IPS-NIHi7 (cell line): ENCODE measurements at regions not wholly inside any gene's neighbourhood (a gene's known extent, or its start where the extent isn't known, plus 50 kb on each side); places are given as distances from the start of the nearest gene placed in this dataset.
"Not testable (repeated sequence)": the region's sequence is repeated elsewhere in the genome, so short reads cannot be mapped to it uniquely, and the experiment has no call there.

Experiments
- DNase-seq: peaks from one replicate; pipeline ENCODE4 v3.0.0; 2012; ENCODE audit warnings: mixed read lengths; ENCODE audit errors: extremely low spot score

DNA sequence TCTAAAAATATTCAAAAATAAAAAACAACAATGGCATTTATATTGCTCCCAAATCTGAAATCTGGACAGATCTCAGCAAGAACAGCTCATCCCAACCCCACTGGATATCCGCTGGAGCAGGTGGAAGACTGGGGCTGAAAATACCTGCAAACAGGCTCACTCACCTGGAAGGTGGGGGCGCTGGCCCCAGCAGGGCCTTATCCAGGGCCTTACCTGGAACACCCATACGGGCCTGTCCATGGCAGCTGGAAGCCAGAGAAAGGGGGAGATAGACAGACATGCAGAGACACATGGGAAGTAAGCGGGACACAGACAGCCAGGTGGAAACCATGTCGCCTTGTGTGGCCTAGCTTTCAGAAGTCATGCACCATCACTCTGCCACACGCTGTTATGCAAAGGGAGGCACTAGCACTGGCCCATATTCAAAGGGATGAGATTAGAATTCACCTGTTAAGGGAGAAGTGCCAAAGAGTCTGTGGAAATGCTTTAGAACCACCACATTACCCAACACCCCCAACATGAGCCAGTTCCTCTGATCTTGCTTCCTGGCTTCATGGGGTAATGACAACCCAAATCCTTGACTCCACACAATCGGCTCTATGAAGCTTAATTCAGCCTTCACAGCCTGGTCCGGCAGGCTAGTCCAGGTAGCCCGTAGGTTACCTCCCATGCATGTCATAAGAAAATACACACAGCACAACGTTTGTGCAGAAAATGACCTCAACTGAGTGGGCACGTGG, 99.0 kb upstream of the CDYL start:
- DNase-seq, result no peak

DNA sequence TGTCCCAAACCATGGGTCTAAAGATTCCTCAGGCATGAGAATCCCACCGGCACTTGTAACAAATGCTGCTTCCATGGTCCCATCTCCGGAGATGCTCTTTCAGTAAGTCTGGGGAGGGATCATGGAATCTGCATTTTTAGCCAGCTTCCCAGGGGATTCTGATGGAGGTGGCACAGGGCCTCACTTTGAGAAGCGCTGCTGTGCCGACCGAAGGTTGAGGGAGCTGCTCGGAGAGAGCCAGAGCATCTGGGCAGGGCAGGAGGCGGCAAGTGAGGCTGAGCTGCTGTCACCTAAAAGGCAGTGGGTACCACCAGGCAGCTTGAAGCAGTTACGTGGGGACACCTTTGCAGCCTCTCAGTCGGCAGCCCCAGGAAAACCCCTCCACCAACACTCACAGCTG, 100.2 kb upstream of the CDYL start:
- peak; percentile 10 for DNase-seq

DNA sequence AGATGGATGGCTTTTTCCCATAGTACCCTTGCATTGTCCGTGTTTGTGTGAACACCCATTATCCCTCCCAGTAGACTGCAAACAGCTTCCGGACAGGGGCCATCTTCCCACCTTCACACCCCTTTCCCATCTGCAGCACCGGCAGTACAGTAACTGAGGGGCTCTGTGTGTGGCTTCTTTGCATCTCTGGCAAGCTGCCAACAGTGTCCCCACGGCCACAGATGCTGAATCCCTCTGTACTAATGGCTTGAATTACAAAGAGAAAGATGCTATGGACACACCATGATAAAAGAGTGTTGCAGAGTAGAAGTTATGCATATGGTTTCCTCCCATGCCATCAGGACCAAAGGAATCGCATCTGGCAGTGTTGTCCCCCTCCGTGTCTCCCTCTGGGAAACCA, 101.1 kb upstream of the CDYL start:
- DNase-seq, result no peak

DNA sequence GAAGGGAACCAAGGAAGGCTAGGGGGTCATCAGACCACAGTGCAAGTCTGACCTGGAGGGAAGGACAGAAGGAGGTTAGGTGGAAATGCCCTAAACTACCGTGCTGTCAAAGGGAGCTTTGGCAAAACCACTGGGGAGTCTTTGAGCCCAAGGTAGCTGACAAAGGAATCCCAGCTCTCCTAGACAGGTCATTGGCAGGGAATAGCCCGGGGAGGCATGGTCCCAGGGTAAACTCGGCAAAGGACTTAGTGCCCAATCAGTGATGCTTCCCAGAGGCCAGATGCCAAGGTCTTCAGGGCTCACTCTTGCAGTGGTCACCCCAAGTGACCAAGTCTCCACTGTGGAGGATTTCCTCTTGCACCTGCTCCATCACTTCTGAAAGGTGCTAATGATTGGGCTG, 102.3 kb upstream of the CDYL start:
- no peak for DNase-seq

DNA sequence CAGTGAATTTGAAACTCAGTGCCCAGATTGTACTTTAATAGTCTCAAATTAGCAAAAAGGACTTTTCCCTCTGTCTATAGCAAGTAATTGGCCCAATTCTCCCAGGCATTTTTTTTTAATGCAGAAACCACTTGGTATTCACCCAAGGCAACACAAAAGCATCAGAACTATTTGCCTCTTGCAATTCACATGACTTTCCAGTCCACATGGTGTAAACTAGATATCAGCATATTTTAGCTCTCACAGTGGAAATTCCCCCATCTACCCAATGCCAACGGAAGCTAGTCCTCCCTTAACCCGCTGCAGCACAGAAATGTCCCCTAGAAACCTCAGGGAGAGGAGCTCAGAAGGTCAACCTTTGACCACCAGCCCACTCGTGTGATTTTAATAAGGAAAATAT, 103.4 kb upstream of the CDYL start:
- DNase-seq, result no peak

DNA sequence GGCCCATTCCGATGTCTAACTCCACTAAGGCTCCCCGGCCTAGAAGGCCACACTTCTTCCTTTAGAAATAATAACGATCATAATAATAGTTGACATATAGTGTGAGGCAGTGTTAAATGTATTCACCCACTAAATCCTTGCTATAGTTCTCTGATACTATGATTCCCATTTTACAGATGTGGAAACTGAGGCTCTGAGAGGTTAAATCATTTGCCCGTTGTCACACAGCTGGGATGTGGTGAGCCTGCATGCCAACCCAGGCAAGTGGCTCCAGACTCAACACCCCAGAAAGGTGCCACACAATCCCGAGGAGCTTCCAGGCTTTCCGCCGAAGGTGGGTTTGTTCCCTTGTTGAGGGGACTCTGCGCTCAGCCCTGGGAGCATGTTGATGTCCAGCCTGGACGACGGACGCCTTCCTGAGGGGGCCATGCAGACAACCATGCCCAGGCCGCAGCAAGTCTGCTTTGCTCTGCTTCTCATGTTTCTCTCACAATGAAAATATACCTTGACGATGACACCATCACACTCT, 104.6 kb upstream of the CDYL start:
- no peak for DNase-seq

DNA sequence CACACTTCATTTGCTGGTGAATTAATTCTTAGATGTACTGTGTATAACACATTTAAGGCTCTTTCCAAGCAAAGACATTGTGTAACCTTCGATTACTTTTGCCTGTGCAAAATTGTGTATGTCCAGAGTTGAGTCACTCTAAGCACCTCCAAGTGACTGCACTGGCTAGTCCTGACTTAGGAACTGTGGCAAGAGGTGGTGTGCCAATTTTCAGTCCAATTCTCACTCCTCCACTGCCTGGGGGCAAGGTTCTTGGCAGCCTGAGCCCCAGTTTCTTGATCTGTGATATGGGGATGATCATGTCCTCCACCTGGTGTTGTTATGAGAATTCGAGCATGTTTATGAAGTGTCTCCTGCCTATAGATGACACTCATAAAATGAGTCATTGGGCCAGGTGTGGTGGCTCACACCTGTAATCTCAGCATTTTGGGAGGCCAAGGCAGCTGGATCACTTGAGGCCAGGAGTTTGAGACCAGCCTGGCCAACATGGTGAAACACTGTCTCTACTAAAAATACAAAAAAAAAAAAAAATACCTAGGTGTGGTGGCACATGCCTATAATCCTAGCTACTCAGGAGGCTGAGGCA, 105.3 kb upstream of the CDYL start:
- DNase-seq, result no peak

DNA sequence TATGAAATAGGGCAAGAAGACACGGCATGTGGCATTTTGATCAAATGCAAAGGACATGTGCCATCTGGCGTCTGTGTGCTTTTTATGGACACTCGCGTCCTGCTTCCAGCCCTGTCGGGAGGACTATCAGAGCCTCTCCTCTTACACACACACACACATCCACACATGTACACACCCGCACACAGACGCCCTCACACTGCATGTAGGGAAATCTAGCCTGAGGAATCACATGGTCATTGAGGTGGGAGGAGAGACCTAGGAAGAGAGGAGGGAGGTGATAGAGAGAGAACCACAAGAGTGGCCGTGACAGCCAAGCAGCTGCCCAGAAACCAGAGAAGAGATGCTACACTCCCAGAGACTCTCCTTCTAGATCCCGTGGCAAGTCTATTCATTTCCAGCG, 105.9 kb upstream of the CDYL start:
- no peak for DNase-seq

DNA sequence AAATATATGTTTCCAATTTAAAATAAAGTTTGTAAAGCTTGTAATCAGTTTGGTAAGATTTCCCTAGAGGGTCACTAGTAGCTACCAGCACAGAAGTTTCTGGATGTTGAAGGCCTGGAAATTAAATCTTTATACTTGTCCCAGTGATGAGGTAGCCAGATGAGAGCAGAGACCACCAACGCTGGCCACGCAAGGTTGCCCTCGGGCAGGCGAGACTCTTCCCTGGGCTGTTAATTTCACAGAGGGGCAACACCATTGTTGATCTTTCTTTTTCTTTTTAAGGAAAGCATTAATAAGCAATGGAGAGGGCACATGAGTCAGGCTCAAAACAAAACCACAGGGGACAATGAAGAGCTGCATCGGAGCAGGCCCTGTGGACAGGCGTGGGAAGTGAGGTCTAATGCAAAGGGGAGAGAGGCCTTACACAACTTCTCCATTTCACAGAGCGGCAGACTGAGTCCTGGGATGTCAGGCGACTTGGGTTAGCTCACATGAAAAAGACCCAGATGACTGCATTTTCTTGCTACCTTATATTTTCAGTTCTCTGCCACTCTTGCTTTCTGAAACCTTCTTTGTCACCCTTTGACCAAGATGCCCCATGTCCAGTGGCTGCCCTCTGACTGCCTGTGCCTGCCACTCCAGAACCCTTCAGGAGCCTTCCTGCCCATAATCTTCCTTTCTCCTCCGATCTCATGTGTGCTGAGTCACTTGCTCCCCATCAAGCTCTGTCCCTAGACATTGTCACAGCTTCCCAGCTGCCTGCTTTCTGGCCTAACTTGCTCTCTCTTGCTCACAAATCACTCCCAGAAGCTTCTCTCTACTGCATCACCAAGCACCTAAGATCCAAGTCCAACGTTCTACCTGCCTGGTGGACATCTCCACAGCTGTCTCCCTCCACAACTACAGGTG, 107.7 kb upstream of the CDYL start:
- DNase-seq, result no peak

DNA sequence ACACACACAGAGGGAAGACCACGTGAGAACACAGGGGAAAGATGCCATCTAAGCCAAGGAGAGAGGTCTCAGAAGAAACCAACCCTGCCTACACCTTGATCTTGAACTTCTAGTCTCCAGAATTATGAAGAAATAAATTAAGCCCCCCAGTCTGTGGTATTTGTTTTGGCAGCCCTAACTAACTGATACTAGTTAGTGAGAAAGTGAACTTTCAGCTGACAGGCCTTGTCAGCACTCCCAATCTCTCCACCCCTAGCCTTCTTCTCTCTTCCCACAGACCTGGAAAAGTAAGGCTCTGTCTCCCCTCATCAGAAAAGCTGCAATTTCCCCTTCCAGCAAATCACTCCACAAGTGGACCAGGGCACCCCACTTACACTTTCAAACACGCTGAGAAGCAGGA, 108.6 kb upstream of the CDYL start:
- DNase-seq, result no peak

DNA sequence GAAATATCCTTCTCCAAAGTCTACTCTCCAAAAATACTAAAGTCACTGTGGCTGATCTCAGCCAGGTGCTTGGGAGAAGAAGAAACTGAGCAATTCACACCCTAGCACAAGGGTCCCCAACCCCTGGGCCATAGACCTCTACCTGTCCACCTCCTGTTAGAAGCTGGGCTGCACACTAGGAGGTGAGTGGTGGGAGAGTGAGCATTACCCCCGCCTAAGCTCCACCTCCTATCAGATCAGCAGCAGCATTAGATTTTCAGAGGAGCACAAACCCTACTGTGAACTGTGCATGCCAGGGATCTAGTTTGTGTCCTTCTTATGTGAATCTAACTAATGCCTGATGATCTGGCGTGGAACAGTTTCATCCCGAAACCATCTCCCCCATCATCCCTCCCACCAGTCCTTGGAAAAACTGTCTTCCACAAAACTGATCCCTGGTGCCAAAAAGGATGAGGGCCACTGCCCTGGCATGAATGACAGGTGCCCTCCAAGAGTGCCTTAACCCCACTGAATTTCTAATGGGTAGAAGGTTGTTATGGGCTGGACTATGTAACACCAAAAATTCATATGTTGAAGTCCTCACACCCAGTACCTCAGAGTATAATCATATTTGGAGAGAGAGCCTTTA, 109.2 kb upstream of the CDYL start:
- no peak for DNase-seq

DNA sequence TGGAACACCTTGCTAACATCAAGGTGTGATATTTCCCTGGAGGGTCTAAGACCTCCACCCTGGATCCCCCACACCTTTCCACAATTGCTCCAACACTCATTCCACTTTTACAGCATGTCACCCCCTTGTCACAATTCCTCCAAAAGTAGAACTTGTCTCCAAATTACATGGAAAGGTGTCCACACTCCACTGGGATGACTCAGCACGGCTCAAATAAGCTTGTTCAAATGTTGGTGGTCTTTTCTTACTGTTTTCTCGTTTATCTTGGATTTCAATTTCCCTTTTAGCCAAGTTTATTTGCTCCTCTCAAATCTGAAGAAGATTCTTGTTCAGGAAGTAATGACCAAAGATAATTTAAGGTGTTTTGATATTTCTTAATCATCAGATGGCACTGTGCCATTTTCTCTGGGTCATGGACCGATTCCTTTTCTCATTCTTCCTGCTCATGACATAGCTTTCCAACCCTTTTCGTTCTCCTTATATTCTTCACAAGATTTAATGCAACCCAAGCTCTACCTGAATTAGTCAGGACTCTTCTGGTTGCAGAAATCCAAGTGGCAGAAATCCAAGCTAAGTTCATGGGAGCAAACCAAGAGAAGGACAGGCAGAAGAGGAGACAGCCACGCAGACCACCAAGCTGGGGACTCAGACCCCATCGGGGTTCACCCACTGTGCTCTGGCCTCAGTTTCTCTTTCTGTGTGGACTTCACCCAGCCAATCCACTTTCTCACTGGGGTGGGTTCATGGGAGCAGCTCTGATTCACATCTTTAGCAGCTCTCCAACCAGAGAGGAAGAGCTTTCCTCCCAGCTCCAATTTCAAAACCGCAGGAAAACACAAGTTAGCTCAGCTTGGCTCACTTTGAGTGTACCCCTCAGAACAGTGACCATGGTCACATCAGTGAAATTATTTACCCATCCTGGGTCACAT, 110.5 kb upstream of the CDYL start:
- no peak for DNase-seq

DNA sequence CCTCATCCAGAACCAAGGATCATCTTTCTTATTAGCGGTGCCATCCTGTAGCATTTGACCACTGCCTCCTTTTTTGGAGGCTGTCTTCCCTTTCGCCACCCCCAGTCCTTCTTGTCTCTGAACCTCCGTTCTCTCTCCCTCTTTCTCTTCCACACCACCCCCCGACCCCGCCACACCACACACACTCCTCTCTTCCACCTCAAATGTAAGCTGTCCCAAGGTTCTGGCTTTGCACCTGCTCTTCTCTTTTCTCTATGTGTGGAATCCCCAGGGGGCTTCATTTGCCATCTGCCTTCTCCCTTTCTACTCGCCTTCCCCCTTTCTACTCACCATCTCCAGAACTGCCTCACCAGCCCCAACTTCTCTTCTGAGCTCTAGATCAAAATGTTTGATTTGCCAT, 111.3 kb upstream of the CDYL start:
- DNase-seq, result no peak

DNA sequence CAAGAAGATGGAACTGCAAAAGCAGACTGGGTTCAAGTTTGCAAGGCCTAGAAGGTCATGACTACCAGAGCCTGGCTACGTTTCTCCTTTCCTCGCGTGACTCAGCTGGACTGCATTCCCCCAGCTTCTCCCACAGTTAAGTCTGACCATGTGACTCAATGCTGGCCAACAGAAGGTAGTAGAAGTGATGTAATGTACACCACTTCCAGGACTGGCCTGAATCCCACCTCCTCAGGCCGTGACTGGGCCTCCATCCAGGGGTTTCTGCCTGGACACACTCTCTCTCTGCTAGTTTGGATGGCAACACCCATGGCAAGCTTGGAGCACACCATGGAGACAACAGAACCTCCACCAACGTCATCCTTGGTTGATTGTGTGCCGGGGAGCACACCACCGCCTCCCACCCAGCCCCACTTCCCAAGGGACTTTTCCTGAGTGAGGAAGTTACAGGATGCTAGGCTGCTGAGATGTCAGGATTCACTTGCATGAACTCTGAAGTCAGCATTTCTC, 112.0 kb upstream of the CDYL start:
- DNase-seq, result no peak

DNA sequence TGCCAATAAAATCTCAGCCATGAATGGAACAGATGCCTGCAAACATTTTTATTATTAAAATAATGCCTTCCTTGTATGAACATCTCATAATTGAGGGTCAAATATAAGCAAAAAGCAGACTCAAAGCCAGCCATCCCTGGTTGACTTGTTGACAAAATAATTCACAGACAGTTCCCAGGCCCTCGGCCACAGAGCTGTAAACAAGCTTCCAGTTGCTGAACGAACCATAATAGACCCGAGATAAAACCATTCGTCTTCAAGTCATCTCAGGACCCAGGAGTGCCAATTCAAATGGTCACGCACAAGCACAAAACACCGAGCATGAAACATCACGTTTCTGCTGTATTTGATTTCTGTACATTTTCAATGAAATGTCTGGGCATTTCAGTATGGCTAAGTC, 113.3 kb upstream of the CDYL start:
- no peak for DNase-seq

DNA sequence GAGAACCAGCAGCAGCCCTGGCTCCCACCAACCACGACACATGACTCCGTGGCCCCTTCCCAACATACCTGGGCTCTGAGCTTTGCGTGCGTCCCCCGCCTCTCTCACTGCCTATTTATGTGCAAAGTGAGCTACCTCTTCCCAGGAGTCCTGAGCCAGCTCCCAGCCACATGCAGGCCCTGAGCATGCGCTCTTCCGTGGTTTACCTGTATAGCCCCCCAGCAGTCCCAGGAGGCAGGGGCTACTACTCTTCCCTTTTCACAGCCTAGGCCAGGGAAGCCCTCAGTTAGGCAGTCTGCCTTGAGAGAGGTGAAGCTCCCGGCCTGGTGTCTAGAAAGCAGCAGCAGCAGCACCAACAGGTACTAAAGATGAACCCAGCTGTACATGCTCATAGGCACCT, 114.8 kb upstream of the CDYL start:
- no peak for DNase-seq

DNA sequence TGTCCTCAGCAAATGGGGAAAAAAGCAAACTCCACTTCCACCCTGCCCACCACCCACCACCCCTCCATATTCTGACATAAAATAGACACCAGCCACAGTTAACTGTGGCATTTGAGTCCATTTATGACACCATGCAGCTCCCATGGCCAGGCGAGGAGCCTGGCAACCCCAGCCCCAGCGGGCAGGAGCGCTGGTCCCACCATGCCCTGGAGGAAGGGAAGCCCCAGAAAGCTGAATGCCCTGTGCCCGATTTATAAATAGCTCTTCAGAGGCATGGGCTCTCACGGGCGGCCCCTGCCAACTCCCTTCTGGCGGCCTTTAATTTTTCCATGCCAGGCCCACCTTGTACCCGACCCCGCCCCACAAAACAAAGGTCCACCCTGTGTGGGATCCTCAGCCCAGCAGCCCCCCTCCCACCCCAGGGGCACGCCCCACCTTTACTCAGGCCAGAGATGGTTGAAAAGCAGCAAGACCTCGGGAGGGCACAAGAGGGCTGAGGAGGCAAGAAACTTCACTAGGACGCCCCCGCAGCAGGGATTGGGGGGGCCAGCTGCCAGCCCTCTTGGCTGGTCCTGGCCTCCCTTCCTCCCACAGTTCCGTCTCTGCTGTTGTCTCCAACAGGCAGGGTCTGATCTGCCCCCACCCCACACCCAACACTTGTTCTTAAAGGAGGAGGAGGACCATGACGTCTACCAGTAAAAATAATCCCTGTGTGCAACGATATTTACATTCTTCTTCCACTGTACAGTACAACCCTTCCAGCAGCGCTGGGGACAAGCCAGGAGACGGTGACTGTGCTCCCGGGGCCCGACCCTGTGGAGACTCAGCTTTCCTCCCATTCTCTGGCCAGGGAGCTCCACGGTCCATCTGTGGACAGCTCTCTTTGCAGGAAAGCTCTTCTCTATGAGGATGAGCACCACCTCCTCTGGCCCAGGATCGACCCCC, 115.6 kb upstream of the CDYL start:
- no peak for DNase-seq

DNA sequence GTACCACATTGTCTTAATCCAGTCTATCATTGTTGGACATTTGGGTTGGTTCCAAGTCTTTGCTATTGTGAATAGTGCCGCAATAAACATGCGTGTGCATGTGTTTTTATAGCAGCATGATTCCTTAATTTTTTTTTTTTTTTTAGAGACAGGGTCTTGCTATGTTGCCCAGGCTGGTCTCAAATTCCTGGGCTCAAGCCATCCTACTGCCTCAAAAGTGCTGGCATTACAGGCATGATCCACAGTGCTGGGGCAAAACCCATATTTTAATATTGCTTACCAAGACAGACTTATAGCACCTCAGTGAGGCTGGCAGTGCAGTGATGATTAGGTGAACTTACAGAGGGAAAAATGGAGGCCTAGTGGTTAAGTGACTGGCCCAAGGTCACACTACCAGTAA, 116.5 kb upstream of the CDYL start:
- not testable (repeated sequence) for DNase-seq

DNA sequence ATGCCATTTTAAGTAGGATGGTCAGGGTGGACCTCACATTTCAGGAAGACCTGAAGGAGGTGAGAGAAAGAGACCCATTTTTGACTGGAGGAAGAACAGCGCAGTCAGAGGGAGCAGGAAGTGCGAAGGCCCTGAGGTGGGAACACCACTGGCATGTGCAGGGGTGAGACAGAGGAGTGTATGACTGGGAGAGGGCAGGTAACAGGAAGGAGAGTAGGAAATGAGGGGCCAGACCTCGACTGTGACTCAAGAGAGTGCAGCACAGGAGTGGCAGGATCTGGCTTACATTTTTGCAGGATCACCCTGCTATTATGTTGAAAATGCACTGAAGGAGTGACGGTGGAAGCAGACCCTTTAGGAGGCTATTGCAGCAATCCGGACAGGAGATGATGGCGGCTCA, 117.7 kb upstream of the CDYL start:
- no peak for DNase-seq

DNA sequence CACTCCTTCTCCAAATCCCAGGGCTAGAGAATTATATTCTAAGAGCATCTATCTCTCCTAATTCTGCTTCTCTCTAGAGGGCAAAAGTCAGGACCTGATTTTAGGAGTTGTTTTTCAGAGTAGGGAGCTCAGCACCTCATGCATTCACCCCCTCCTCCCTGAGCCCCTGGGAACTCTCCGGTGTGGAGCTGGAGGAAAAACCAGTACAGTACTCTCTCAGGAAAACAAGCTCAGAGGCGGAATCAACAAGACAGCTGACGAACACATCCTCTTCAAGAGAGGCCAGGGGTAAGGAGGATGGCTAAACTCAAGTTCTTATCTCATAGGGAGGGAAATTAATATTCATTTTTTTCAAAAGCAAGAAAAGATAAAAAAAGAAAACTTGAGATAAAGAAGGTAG, 120.1 kb upstream of the CDYL start:
- DNase-seq, result no peak
